ENCODE measurements at regions not wholly inside any gene's neighbourhood (a gene's known extent, or its start where the extent isn't known, plus 50 kb on each side); places are given as distances from the start of the nearest gene placed in this dataset.

DNA sequence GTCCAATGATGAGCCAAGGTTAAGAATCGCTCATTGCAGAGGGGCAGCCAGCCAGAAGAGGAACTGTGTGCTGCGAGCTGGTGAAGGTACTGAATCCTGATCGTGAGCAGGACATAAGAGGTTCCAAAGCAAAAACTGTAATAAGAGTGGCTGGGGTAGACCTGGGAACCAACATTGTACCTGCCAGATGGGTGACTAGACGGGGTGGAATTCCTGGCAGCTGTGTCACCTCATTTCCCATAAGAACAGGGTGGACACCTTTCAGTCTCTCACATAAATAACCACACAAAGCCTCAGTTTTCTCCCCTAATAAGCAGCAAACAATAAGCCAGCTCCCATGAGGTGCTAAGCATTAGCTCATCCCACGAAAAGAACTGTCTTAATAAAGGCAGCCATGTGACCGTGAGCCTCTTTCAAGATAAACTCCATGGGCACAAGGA is 290.3 kb downstream of the SOX9 start:
- no peak for DNase-seq

DNA sequence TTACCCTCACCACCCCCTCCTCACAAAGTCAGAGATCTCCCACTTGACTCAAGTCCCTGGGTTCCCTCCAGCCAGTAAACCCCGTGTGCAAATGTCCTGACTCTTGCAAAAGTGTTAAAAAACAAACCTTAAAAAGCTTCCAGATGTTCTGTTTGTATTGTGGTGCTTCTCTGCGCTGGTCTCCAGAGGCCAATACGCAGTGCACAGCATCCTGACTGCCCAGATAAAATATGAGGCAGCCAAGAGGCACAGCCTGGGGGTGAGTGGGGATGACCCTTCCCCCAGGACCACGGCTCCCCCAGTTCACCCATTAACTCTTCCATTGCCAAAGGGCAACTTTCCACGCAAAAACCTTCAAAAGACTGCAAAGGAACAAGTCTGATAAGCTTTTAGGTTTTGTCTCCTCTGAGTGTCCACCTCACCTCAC is 291.8 kb downstream of the SOX9 start:
- no peak for DNase-seq

DNA sequence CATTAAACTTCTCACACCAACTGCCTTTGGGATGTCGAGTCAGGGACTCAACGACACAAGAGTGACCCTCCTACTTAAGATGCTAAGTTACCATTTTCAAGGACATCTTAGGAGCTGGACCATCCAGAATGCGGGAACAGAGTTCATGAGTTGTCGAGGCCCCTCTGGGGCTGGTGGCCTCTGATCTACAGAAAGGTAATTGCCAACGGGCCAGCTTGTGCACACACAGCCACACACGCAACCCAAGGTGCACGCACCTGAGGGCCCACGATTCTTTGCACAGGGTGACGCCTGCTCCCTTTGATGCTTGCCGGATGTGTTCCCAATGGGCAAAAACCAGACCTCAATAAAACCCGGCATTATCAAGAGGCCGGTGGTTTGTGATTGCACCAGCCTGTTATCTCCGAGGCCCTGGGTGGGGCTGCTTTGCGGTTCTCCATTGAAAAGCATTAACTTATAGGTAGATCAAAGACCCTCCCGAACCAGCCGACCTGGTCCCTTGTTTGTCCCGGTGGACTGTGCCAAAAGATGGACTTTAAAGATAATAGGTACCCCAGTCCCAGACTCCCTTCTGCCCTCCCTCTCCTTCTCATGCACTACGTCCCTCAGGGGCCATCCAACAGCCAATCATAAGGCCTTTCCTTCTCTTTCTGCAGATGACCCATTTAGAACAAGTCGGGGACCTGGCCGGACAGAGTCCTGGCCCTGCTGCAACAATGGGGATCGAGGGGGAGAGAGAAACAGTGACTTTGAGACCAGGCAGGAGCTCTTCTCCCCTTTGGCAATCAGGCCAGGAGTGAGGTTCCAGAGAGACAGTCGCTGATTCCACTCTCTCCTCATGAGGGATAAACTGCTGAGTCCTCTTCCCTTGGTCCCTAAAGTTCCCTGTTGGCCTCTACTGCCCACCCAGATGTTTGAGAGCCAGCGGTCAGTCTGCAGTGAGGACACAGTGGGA is 292.5 kb downstream of the SOX9 start:
- no peak for DNase-seq

DNA sequence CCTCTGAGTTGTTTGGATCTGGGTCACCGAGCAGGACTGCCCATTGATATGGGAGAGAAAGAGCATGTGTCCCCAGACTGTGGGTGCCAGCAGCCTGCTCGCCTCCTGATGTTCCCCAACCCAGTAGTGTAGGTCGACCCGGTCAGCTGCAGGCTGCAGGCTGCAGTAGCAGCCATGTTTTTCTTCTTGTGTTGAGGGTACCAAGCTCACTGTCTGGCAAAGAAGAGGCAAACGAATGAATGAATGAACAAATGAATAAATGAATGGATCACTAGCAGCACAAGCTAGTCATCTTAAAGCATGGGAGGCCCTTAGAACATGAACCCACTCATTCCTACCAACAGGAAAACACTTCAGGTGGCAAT is 293.2 kb downstream of the SOX9 start:
- no peak for DNase-seq

GRCh38 chr17:72414967-72415853 is 294.4 kb downstream of the SOX9 start:
- DNase-seq = no peak

- peak in 9 of 14 donors; percentile 8 to 64 (median 38) for DNase-seq
Observed at GRCh38 chr17:72416054-72416675, 295.3 kb downstream of the SOX9 start.

DNA sequence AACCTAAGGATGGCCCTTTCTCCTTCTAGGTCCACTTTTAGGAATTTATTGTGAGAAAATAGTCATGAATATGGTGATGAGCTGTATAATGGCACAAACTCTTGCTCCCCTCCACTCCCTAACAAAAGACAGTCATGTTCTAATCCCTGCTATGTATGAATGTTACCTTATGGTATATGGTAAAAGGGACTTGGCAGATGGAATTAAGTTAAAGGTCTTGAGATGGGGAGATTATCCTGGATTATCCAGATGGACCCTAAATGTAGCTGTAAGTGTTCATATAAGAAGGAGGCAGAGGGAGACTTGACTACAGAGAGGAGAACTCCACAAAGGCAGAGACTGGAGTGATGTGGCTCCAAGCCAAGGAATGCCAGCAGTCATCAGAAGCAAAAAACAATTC is 296.1 kb downstream of the SOX9 start:
- no peak for DNase-seq

DNA sequence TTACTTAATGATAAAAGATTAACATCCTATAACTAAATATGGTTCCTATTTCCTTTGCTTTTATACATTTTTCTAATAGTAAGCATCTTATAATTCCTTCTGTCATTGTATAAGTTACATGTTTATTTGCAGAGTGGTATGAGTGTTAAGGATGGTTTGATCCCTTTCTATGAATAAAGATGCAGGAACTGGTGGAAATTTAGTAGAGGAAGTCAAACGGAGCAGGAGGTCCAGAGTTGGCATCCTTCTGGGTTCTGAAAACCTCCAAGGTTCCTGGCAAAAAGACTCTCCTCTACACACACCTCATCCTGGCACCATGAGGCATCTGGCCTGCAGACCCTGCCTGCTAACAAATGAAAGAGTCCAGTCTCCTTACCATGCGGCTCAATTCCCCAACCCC is 296.8 kb downstream of the SOX9 start:
- DNase-seq = no peak

DNA sequence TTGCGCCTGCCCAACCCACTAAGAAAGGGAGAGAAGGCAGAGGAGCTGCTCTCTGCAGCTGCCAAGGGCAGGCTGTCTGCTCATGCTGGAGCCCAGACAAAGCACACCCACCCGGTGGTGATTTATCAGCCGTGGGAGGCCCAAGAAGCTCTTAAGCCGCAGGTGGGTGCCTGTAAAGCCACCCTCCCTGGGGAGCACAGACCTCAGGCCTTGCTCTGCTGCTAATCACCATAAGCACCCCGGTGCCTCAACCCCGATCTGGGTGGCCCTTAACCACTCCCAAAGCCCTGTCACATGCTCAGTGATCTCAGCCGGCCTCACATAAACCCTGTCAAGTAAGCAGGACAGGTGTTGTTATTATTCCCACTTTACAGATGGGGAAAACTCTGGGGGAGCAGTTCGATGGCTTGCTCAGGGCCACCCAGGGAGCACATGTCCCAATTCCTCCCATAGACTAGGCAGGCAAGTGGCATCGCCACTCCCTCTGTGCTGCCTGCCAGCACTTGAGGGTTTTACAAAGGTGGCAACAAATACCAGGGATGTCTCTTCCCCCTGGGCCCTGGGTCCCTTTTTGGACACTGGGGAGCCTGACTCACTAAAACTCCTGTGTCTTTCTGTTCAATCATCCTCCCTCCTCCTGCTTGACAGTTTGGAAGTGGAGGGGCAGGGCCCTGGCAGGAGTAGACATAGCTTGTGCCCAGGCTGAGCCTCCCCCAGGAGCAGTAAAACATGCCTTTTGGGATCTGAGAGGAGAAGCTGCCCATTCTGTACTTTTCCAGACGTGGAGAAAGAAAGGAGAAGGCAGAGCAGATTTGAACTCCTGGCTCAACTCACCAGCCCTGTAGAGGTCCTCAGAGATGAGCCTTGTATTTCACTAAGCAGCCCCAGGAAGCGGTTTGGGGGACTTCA is 299.3 kb downstream of the SOX9 start:
- peak in 6 of 14 donors; percentile 28 to 63 (median 34) for DNase-seq

DNA sequence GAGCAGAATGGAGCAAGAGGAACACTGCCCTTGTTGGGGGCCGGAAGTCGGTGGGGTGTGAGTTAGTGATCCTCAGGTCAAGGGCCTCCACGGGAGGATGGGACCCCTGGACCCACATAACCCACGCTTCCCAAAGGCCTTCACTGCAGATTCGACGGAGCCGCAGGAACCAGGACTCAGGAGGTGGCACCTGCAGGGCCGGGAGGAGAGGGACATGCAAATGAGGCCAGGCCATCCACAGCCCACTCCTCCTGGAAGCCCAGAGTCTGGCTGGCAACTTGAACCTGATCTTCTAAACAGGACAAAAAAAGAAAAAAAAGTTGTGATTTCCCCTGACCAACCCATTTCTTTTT is 299.9 kb downstream of the SOX9 start:
- DNase-seq = no peak

DNA sequence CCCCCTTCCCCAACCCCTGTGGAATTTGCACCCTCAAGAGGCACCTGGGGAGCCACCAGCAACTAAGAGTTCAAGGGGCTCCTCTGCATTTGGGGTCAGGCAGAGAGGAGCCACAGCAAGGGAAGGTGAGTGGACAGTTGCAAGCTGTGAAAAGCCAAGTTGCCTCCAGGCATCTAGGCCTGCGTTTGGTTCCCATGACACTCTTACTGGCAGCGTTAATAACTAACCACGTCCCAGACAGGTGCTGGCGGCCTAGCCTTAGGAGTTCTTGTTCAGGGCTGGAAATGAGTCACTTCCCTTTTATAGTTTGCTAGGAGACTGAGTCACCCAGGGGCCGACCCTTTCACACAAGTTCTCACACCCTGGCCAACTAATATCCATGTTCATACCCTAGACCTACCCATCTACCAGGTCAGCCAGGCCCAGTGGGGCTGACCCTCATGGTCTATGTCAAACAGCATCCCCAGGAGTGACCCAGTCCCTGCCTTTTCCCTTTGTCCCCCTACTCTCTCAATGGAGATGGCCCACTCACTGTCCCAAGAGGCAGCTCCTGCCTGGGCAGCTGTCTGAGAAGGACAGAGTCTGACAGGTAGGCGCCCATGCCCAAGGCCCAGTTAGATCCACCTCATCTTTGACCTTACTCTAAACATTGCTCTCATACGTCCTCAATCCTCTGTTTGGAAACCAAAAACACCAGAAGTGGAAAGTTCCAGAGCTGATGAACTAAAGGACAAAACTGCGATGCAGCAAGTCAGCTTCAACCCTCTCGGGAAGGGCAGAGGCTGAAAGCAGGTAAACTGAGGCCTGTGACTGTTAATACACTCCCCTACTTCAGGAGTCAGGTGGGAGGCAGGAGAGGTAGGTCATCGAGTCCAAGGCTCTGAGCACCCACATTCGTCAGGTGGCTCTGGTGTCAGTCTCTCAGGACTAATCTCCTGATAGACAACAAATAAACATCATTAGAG is 300.6 kb downstream of the SOX9 start:
- peak in 1 of 14 donors; percentile 78 for DNase-seq

DNA sequence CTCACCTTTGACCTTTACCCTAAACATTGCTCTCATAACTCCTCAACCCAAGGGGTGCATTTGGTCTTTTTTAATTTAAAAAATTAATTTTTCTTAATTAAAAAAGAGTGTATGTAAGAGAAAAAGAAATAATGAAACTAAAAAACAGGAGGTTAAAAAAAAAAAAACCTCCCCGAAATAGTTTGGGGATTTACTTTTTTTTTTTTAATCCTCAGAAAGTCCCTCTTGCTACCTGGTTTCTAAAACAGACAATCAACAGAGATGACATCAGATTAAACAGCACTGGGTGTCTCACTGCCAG is 301.3 kb downstream of the SOX9 start:
- no peak for DNase-seq

- DNase-seq = peak in 3 of 14 donors; percentile 10 to 86 (median 12)
Observed at GRCh38 chr17:72422505-72423285, 301.9 kb downstream of the SOX9 start.

- DNase-seq = no peak
Observed at GRCh38 chr17:72423286-72423589, 302.4 kb downstream of the SOX9 start.

GRCh38 chr17:72423718-72424117 is 302.9 kb downstream of the SOX9 start:
- no peak for DNase-seq

GRCh38 chr17:72424505-72425117 is 303.8 kb downstream of the SOX9 start:
- no peak for DNase-seq

GRCh38 chr17:72425133-72425793 is 304.4 kb downstream of the SOX9 start:
- DNase-seq = no peak

GRCh38 chr17:72425794-72426168 is 305.0 kb downstream of the SOX9 start:
- no peak for DNase-seq

GRCh38 chr17:72426321-72426720 is 305.5 kb downstream of the SOX9 start:
- no peak for DNase-seq

Measured in C1 segment of cervical spinal cord (tissue), 14 donors.